Liver (tissue), 8 donors: ENCODE measurements at regions not wholly inside any gene's neighbourhood (a gene's known extent, or its start where the extent isn't known, plus 50 kb on each side); places are given as distances from the start of the nearest gene placed in this dataset.

Experiments
- DNase-seq: peaks from one replicate; pipeline ENCODE4 v3.0.0-alpha.2; 2017; ENCODE audit warnings: low spot score
- H3K27ac ChIP-seq, 2 donors: one replicate each; pipeline ENCODE4 v1.7.0; 2013; ENCODE audit warnings: inconsistent platforms in 2 of 2, low read length in 2 of 2, control low read depth in 1 of 2, low read depth in 1 of 2, mild to moderate bottlenecking in 1 of 2
- H3K27me3 ChIP-seq, 4 donors: one replicate each; pipeline versions ENCODE4 v1.6.1 to v1.7.0; 2013; ENCODE audit warnings: low read length in 3 of 4, inconsistent platforms in 1 of 4, mild to moderate bottlenecking in 1 of 4, moderate library complexity in 1 of 4; ENCODE audit not compliant: control insufficient read depth in 4 of 4, insufficient read depth in 4 of 4
- H3K36me3 ChIP-seq, 4 donors: one replicate each; pipeline versions ENCODE4 v1.6.1 to v1.7.0; 2013; ENCODE audit warnings: low read length in 3 of 4, mild to moderate bottlenecking in 3 of 4, low read depth in 1 of 4, moderate library complexity in 1 of 4; ENCODE audit not compliant: control insufficient read depth in 4 of 4, insufficient read depth in 3 of 4
- H3K4me1 ChIP-seq, 4 donors: one replicate each; pipeline versions ENCODE4 v1.6.1 to v1.7.0; 2013; ENCODE audit warnings: low read length in 3 of 4, mild to moderate bottlenecking in 3 of 4, moderate library complexity in 1 of 4; ENCODE audit not compliant: control insufficient read depth in 4 of 4, insufficient read depth in 4 of 4
- H3K4me3 ChIP-seq, 3 donors: one replicate each; pipeline versions ENCODE4 v1.6.1 to v1.7.0; 2013; ENCODE audit warnings: low read length in 3 of 3, control low read depth in 1 of 3, low read depth in 1 of 3, mild to moderate bottlenecking in 1 of 3
- H3K9ac ChIP-seq, 2 donors: one replicate each; pipeline ENCODE4 v1.7.0; 2013; ENCODE audit warnings: low read length in 2 of 2, mild to moderate bottlenecking in 2 of 2, moderate library complexity in 2 of 2, control low read depth in 1 of 2, low read depth in 1 of 2
- H3K9me3 ChIP-seq, 4 donors: one replicate each; pipeline versions ENCODE4 v1.6.1 to v1.7.0; 2013; ENCODE audit warnings: low read length in 3 of 4; ENCODE audit not compliant: control insufficient read depth in 4 of 4
- EGR1 ChIP-seq, 2 donors: IDR thresholded peaks; 2 replicates each; pipeline ENCODE4 v1.6.1; 2016 to 2018; ENCODE audit warnings: antibody characterized with exemption in 2 of 2, low read depth in 2 of 2
- FOXA1 ChIP-seq: IDR thresholded peaks from 2 replicates; pipeline ENCODE4 v1.6.1; 2016; ENCODE audit warnings: antibody characterized with exemption
- FOXA2 ChIP-seq: IDR thresholded peaks from 2 replicates; pipeline ENCODE4 v1.6.1; 2016; ENCODE audit warnings: antibody characterized with exemption
- HNF4A ChIP-seq, 2 donors: conservative IDR thresholded peaks; 2 replicates each; pipeline ENCODE4 v1.6.1; 2016; ENCODE audit warnings: antibody characterized with exemption in 2 of 2, mild to moderate bottlenecking in 2 of 2
- HNF4G ChIP-seq: IDR thresholded peaks from 2 replicates; pipeline ENCODE4 v1.6.1; 2016; ENCODE audit warnings: antibody characterized with exemption
- JUND ChIP-seq, 2 donors: IDR thresholded peaks; 2 replicates each; pipeline ENCODE4 v1.6.1; 2016; ENCODE audit warnings: antibody characterized with exemption in 2 of 2
- NR2F2 ChIP-seq: IDR thresholded peaks from 2 replicates; pipeline ENCODE4 v1.6.1; 2016; ENCODE audit warnings: antibody characterized with exemption
- RAD21 ChIP-seq, 2 donors: IDR thresholded peaks; 2 replicates each; pipeline ENCODE4 v1.6.1; 2016; ENCODE audit warnings: antibody characterized with exemption in 2 of 2, mild to moderate bottlenecking in 2 of 2
- RXRA ChIP-seq, 2 donors: IDR thresholded peaks; 2 replicates each; pipeline ENCODE4 v1.6.1; 2017 to 2018; ENCODE audit warnings: antibody characterized with exemption in 2 of 2, mild to moderate bottlenecking in 1 of 2
- SP1 ChIP-seq: IDR thresholded peaks from 2 replicates; pipeline ENCODE4 v1.6.1; 2018; ENCODE audit warnings: antibody characterized with exemption, mild to moderate bottlenecking
- TAF1 ChIP-seq: conservative IDR thresholded peaks from 2 replicates; pipeline ENCODE4 v1.6.1; 2016; ENCODE audit warnings: antibody characterized with exemption, mild to moderate bottlenecking
- YY1 ChIP-seq: IDR thresholded peaks from 2 replicates; pipeline ENCODE4 v1.6.1; 2016; ENCODE audit warnings: antibody characterized with exemption, mild to moderate bottlenecking
- WGBS: extraction: QIAGEN DNeasy Blood & Tissue Kit; methylation state at CpG from one replicate; pipeline ENCODE4 v1.1.7; 2013; 5-methylcytosine and 5-hydroxymethylcytosine counted together
- TF ChIP-seq, protein P1 (sequence below): IDR thresholded peaks from 2 replicates; pipeline ENCODE4 v1.6.1; 2016; ENCODE audit warnings: antibody characterized with exemption, mild to moderate bottlenecking
- TF ChIP-seq, protein P2 (sequence below): IDR thresholded peaks from 2 replicates; pipeline ENCODE4 v1.6.1; 2016; ENCODE audit warnings: antibody characterized with exemption
- TF ChIP-seq, protein P3 (sequence below): fragments of 150-350 bp; IDR thresholded peaks from 2 replicates; pipeline ENCODE4 v1.5.1; 2017; ENCODE audit warnings: improper control_type of control experiment, low read depth, low read length; ENCODE audit not compliant: missing input control
- TF ChIP-seq, protein P4 (sequence below): IDR thresholded peaks from 2 replicates; pipeline ENCODE4 v1.6.1; 2016; ENCODE audit warnings: antibody characterized with exemption
- donor health status: healthy.
- donor health status: healthy.
- donor health status: healthy.
- donor health status: healthy.
- donor health status: healthy.

DNA sequence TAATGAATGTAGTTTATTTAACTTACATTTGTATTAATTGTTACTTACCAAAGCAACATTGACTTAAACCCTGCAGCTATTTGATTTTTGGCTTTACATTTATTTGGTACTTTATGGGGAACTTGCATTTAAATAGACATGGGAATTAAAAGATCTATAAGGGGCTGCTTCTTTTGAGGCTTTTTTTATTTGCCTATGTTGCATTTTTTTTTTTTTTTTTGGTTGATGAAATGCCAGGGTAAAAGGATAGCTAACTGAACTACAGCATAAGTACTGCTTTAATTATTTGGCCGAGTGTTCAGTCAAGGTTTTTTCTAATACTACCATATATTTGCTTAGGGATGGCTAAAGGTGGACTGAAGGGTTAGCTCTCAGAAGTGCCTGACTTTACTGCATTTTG is 62.5 kb upstream of the CDH4 start (continued):
- TF ChIP-seq, protein P1, sequence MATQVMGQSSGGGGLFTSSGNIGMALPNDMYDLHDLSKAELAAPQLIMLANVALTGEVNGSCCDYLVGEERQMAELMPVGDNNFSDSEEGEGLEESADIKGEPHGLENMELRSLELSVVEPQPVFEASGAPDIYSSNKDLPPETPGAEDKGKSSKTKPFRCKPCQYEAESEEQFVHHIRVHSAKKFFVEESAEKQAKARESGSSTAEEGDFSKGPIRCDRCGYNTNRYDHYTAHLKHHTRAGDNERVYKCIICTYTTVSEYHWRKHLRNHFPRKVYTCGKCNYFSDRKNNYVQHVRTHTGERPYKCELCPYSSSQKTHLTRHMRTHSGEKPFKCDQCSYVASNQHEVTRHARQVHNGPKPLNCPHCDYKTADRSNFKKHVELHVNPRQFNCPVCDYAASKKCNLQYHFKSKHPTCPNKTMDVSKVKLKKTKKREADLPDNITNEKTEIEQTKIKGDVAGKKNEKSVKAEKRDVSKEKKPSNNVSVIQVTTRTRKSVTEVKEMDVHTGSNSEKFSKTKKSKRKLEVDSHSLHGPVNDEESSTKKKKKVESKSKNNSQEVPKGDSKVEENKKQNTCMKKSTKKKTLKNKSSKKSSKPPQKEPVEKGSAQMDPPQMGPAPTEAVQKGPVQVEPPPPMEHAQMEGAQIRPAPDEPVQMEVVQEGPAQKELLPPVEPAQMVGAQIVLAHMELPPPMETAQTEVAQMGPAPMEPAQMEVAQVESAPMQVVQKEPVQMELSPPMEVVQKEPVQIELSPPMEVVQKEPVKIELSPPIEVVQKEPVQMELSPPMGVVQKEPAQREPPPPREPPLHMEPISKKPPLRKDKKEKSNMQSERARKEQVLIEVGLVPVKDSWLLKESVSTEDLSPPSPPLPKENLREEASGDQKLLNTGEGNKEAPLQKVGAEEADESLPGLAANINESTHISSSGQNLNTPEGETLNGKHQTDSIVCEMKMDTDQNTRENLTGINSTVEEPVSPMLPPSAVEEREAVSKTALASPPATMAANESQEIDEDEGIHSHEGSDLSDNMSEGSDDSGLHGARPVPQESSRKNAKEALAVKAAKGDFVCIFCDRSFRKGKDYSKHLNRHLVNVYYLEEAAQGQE: no peak
- TF ChIP-seq TAF1 (no peak), JUND (IDR thresholded peaks at IDR 0.05) (no peak), NR2F2 (no peak), EGR1 (IDR thresholded peaks at IDR 0.05; ENCODE audit: low read depth in 2 of 2) (no peak), SP1 (no peak), HNF4G (no peak)
- TF ChIP-seq, protein P2, sequence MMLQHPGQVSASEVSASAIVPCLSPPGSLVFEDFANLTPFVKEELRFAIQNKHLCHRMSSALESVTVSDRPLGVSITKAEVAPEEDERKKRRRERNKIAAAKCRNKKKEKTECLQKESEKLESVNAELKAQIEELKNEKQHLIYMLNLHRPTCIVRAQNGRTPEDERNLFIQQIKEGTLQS: no peak

DNA sequence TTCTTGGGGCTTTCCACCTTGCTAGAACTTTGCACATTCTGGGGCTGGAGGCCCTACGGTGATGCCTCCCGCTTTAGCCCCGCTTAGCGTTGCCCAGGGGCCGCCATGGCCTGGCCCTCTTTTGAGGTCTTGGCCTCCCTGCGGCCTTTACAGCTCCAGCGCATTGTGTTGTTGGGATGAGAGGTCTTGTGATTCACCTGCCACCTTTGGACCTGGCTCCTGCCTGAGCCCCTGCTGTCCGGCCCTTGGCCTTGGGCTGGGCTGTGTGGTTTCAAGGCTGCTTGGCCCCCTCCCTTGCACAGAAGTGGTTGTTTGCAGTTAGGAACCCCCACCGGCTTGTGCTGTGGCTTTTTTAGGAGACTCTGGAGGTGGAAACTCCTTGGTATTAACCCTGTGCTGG is 61.0 kb upstream of the CDH4 start:
- H3K27ac ChIP-seq: no peak overlapping the region
- peaks cover 0 to 5% (median 0%) of the 10 kb centered on the region in 4 donors for H3K27me3 ChIP-seq
- no peaks in the 10 kb centered on the region for H3K36me3 ChIP-seq
- H3K4me1 ChIP-seq: no peaks in the 10 kb centered on the region
- H3K9me3 ChIP-seq: no peaks in the 10 kb centered on the region
- WGBS: 90% methylated on average over 9 of the region's 9 CpGs
- no peak for TF ChIP-seq FOXA1
- no peak for TF ChIP-seq HNF4G
- TF ChIP-seq HNF4A (conservative IDR thresholded peaks at IDR 0.05): no peak
- TF ChIP-seq, protein P3, sequence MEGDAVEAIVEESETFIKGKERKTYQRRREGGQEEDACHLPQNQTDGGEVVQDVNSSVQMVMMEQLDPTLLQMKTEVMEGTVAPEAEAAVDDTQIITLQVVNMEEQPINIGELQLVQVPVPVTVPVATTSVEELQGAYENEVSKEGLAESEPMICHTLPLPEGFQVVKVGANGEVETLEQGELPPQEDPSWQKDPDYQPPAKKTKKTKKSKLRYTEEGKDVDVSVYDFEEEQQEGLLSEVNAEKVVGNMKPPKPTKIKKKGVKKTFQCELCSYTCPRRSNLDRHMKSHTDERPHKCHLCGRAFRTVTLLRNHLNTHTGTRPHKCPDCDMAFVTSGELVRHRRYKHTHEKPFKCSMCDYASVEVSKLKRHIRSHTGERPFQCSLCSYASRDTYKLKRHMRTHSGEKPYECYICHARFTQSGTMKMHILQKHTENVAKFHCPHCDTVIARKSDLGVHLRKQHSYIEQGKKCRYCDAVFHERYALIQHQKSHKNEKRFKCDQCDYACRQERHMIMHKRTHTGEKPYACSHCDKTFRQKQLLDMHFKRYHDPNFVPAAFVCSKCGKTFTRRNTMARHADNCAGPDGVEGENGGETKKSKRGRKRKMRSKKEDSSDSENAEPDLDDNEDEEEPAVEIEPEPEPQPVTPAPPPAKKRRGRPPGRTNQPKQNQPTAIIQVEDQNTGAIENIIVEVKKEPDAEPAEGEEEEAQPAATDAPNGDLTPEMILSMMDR: no peak
- TF ChIP-seq, protein P4, sequence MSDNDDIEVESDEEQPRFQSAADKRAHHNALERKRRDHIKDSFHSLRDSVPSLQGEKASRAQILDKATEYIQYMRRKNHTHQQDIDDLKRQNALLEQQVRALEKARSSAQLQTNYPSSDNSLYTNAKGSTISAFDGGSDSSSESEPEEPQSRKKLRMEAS: no peak
- TF ChIP-seq FOXA2: no peak
- TF ChIP-seq RXRA (IDR thresholded peaks at IDR 0.05): no peak
- TF ChIP-seq TAF1: no peak
- TF ChIP-seq JUND (IDR thresholded peaks at IDR 0.05): no peak
- TF ChIP-seq, protein P2: no peak
- TF ChIP-seq RAD21 (IDR thresholded peaks at IDR 0.05): no peak
- TF ChIP-seq SP1: no peak
- no peak for TF ChIP-seq YY1
- TF ChIP-seq, protein P1: no peak
- no peak for TF ChIP-seq NR2F2
- H3K9ac ChIP-seq: no peak overlapping the region
- no peak overlapping the region for H3K4me3 ChIP-seq
- no peak for DNase-seq
